GM23248 (cell line): ENCODE measurements at regions not wholly inside any gene's neighbourhood (a gene's known extent, or its start where the extent isn't known, plus 50 kb on each side); places are given as distances from the start of the nearest gene placed in this dataset.

Source experiments
- EZH2 ChIP-seq: fragments of 200-600 bp; sonication (generic); IDR thresholded peaks from 2 replicates; pipeline ENCODE4 v1.6.1; 2018; ENCODE audit warnings: antibody characterized with exemption, mild to moderate bottlenecking; ENCODE audit not compliant: insufficient read depth, poor library complexity, severe bottlenecking
- EZH2phosphoT487 ChIP-seq: fragments of 200-600 bp; sonication (generic); IDR thresholded peaks from 2 replicates; pipeline ENCODE4 v1.6.1; 2018; ENCODE audit warnings: antibody characterized with exemption, moderate library complexity, mild to moderate bottlenecking, low read depth; ENCODE audit not compliant: insufficient read depth

- TF ChIP-seq EZH2phosphoT487 (no peak), EZH2 (no peak)
These were observed 538.9 kb downstream of the INHBA start for GRCh38 chr7:41163991-41164390.
